Endothelial cell of umbilical vein (primary cell): ENCODE measurements at regions not wholly inside any gene's neighbourhood (a gene's known extent, or its start where the extent isn't known, plus 50 kb on each side); places are given as distances from the start of the nearest gene placed in this dataset.
A peak's percentile ranks its signal among the peaks of the same experiment; 100 is the strongest.

Experiments used
- BruUV-seq: library from RNA; stranded (reverse); fragments of 400-500 nt; replicated peaks from 2 replicates; lab custom pipeline; 2021; lab: Mats Ljungman, UMichigan
- CTCF ChIA-PET: fragments of 300-600, 350-600 bp; sonication (Branson Sonifier 250); formaldehyde crosslinking; loops from one replicate; lab custom pipeline; 2021; ENCODE audit warnings: antibody characterized with exemption, inconsistent platforms; lab: Charles Lee
- POLR2A ChIA-PET: fragments of 300-600, 350-600 bp; sonication (Branson Sonifier 250); formaldehyde crosslinking; loops from one replicate; lab custom pipeline; 2021; ENCODE audit warnings: antibody characterized with exemption, inconsistent platforms; lab: Charles Lee
- DNase-seq: peaks from one replicate; pipeline ENCODE4 v3.0.0-alpha.2; 2011; ENCODE audit warnings: low read depth, low spot score
- FAIRE-seq: peaks from 2 replicates; lab custom pipeline; 2011; peaks lifted over from hg19 to GRCh38; lab: Jason Lieb, UNC
- H2AFZ ChIP-seq: 2 replicates; pipeline ENCODE4 v1.6.0; 2012; ENCODE audit warnings: low read depth, low read length, control low read depth, inconsistent platforms
- H3K27ac ChIP-seq: 2 replicates; pipeline ENCODE4 v1.5.1; 2011; ENCODE audit warnings: low read depth, mild to moderate bottlenecking, control low read depth, low read length, moderate library complexity; ENCODE audit not compliant: insufficient read depth
- H3K27me3 ChIP-seq, 2 experiments: 2 replicates each; pipeline versions ENCODE4 v1.6.0 to v1.6.1; 2011; ENCODE audit warnings: low read length in 2 of 2, mixed read lengths in 1 of 2; ENCODE audit not compliant: control insufficient read depth in 2 of 2, insufficient read depth in 2 of 2
- H3K36me3 ChIP-seq, 2 experiments: 2 replicates in 1 of 2; 3 replicates in 1 of 2; pipeline ENCODE4 v1.5.1; 2011; ENCODE audit warnings: low read length in 2 of 2, mild to moderate bottlenecking in 1 of 2, moderate library complexity in 1 of 2; ENCODE audit not compliant: control insufficient read depth in 2 of 2, insufficient read depth in 2 of 2; ENCODE audit errors: extremely low read depth in 1 of 2
- H3K4me1 ChIP-seq: 3 replicates; pipeline ENCODE4 v1.5.1; 2011; ENCODE audit warnings: mild to moderate bottlenecking, low read length; ENCODE audit not compliant: control insufficient read depth, insufficient read depth; ENCODE audit errors: extremely low read depth
- H3K4me2 ChIP-seq: 2 replicates; pipeline ENCODE4 v1.6.1; 2011; ENCODE audit warnings: low read length, control low read depth, mixed read lengths; ENCODE audit not compliant: insufficient read depth
- H3K4me3 ChIP-seq, 3 experiments: fragments of 200-600 bp in 1 of 3; sonication (generic), shearing (Covaris generic) in 1 of 3; replicated peaks in 1 of 3; 2 replicates each; pipeline ENCODE4 v1.5.1; 2011 to 2016; ENCODE audit warnings: control low read depth in 3 of 3, low read length in 3 of 3, mild to moderate bottlenecking in 2 of 3, inconsistent platforms in 1 of 3, low read depth in 1 of 3, moderate library complexity in 1 of 3; ENCODE audit not compliant: insufficient read depth in 1 of 3
- H3K79me2 ChIP-seq: 2 replicates; pipeline ENCODE4 v1.6.0; 2012; ENCODE audit warnings: low read length, inconsistent platforms; ENCODE audit not compliant: control insufficient read depth, insufficient read depth
- H3K9ac ChIP-seq: replicated peaks from 2 replicates; pipeline ENCODE3; 2011; ENCODE audit warnings: low read length, control low read depth; ENCODE audit not compliant: insufficient read depth; ENCODE audit errors: extremely low read depth
- H3K9me1 ChIP-seq: replicated peaks from 3 replicates; pipeline ENCODE4 v1.6.0; 2011; ENCODE audit warnings: mild to moderate bottlenecking, low read length; ENCODE audit not compliant: control insufficient read depth, insufficient read depth; ENCODE audit errors: extremely low read depth
- H3K9me3 ChIP-seq: replicated peaks from 2 replicates; pipeline ENCODE4 v1.5.1; 2012; ENCODE audit warnings: low read length, inconsistent platforms; ENCODE audit not compliant: control insufficient read depth, insufficient read depth
- H4K20me1 ChIP-seq: replicated peaks from 2 replicates; pipeline ENCODE3; 2011; ENCODE audit warnings: mild to moderate bottlenecking, low read length; ENCODE audit not compliant: control insufficient read depth, insufficient read depth; ENCODE audit errors: extremely low read depth
- CTCF ChIP-seq, 2 donors: IDR thresholded peaks; 1 replicate in 1 of 2; 2 replicates in 1 of 2; pipeline ENCODE4 v1.5.1; 2011; ENCODE audit warnings: low read length in 2 of 2, mild to moderate bottlenecking in 2 of 2, moderate library complexity in 2 of 2, control low read depth in 1 of 2, inconsistent platforms in 1 of 2, low read depth in 1 of 2; ENCODE audit not compliant: insufficient read depth in 1 of 2; ENCODE audit errors: extremely low read depth in 1 of 2
- EZH2 ChIP-seq: IDR thresholded peaks from 2 replicates; pipeline ENCODE4 v1.6.1; 2012; ENCODE audit warnings: borderline replicate concordance, low read depth, mild to moderate bottlenecking, moderate library complexity, low read length, inconsistent platforms; ENCODE audit not compliant: severe bottlenecking
- POLR2A ChIP-seq: IDR thresholded peaks from 2 replicates; pipeline ENCODE4 v1.6.1; 2012; ENCODE audit warnings: low read depth, mild to moderate bottlenecking, control low read depth, low read length
- dilution Hi-C: fragments of 300-500 bp; cut with MboI; formaldehyde crosslinking; loops from one replicate; pipeline ENCODE4 v1.15.0; 2019; ENCODE audit warnings: low sequenced_read_pairs; ENCODE audit not compliant: extremely low pct_ligation_motif_present
- intact Hi-C: fragments of 100-400 bp; cut with micrococcal nuclease; formaldehyde crosslinking; loops from one replicate; pipeline ENCODE4 v1.10.0; 2022

- no peaks in the 10 kb centered on the region for H4K20me1 ChIP-seq
- peak overlapping the region; percentile 5 for H2AFZ ChIP-seq
- POLR2A ChIA-PET = interaction anchor here (1.2 kb wide), 1 partner anchor 135 kb away, joined by 3 read pairs; no protein-coding TSS in a partner anchor
- dilution Hi-C loops = no loop called here
- no peaks in the 10 kb centered on the region for H3K36me3 ChIP-seq
- H3K79me2 ChIP-seq = no peaks in the 10 kb centered on the region
- H3K27ac ChIP-seq = no peak overlapping the region
- FAIRE-seq = no peak
- TF ChIP-seq EZH2 (peak; percentile 73), CTCF (IDR thresholded peaks at IDR 0.05; ENCODE audit: extremely low read depth in 1 of 2, insufficient read depth in 1 of 2, low read depth in 1 of 2, low read length in 2 of 2) (no peak), POLR2A (no peak)
- CTCF ChIA-PET = interaction anchor here (1.0 kb wide), 1 partner anchor 513 kb away, joined by 3 read pairs; no protein-coding TSS in a partner anchor
- H3K9me1 ChIP-seq = no peaks in the 10 kb centered on the region
- peak overlapping the region; percentile 13 for H3K4me2 ChIP-seq
- no peak for DNase-seq
- peaks cover 8% of the 10 kb centered on the region for H3K4me1 ChIP-seq
- peaks cover 73 to 87% of the 10 kb centered on the region in 2 experiments for H3K27me3 ChIP-seq
- no peak overlapping the region for H3K9ac ChIP-seq
- BruUV-seq = no TSS peak
- no peaks in the 10 kb centered on the region for H3K9me3 ChIP-seq
- intact Hi-C loops = loop anchor here (2.0 to 5.0 kb wide), 2 partner anchors 39 to 46 kb away; no protein-coding TSS in a partner anchor
- peak overlapping the region in 1 of 3 experiments; percentile 31 for H3K4me3 ChIP-seq
These were observed 130.6 kb downstream of the SPAG6 start for GRCh38 chr10:22475651-22476600.
